NT2/D1 (cell line): ENCODE measurements at regions not wholly inside any gene's neighbourhood (a gene's known extent, or its start where the extent isn't known, plus 50 kb on each side); places are given as distances from the start of the nearest gene placed in this dataset.

Source experiments
- SUZ12 ChIP-seq: IDR thresholded peaks from 2 replicates; pipeline ENCODE4 v1.6.1; 2011; ENCODE audit not compliant: insufficient read length, insufficient read depth; ENCODE audit errors: extremely low read depth
- ZNF274 ChIP-seq: IDR thresholded peaks from 2 replicates; pipeline ENCODE4 v1.6.1; 2011; ENCODE audit warnings: mild to moderate bottlenecking, low read depth, low read length

GRCh38 chr10:60521974-60522405 lies 132.3 kb upstream of the ANK3 start:
- TF ChIP-seq ZNF274 = no peak
- TF ChIP-seq SUZ12 = no peak
